Left lobe of liver (tissue), 2 donors: ENCODE measurements at regions not wholly inside any gene's neighbourhood (a gene's known extent, or its start where the extent isn't known, plus 50 kb on each side); places are given as distances from the start of the nearest gene placed in this dataset.
A peak's percentile ranks its signal among the peaks of the same experiment; 100 is the strongest.
"Not testable (repeated sequence)": the region's sequence is repeated elsewhere in the genome, so short reads cannot be mapped to it uniquely, and the experiment has no call there.

Experiments
- ATAC-seq: fragments of 200-7000 bp; cut with Tn5 transposase; one replicate; pipeline ENCODE4 v1.9.1; 2020; ENCODE audit warnings: mild to moderate bottlenecking, moderate library complexity
- DNase-seq: peaks from one replicate; pipeline ENCODE4 v3.0.0-alpha.2; 2020; ENCODE audit warnings: low spot score
- donor health status: DM: no; HTN: no; CAD: no; lungs with moderate emphysema.
- donor health status: DM: no; HTN: yes; CAD: no.

DNA sequence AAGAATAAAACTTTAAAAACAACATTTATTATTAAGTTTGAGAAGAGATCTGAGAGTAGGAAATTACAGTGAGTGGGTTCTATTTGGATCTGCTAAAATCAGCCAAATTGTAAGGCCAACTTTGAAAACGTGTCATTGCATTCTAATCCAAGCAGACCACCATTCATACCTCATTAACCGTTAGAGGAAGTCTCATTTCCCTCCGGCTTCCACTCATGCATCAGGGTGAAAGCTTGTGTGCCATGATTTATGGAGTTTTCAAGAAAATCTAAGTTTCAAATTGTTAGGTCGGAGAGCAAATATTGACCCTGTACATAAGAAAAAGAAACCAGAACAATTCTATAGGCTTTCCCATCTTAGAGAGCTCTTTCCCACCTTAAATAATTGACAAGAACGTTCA is 166.6 kb upstream of the NRG3 start:
- DNase-seq (no peak), ATAC-seq (no peak)

DNA sequence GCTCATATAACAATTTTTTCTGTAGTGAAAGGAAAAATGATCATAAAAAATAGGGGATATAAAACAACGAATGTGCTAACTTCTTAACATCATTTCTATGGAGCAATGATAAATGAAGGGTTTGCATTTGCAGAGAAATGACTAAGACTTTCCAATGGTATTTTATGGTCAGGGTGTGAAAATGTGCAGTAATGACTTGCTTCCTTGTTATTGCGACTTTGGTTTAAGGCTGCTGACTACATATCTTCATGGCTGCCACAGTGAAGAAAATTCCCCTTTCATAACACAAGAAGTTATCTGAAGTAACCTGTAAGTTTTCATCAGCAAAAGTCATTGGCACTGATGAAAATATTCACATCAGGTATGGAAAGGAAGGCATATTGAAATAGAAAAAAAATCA is 166.1 kb upstream of the NRG3 start:
- DNase-seq: no peak
- ATAC-seq: no peak

DNA sequence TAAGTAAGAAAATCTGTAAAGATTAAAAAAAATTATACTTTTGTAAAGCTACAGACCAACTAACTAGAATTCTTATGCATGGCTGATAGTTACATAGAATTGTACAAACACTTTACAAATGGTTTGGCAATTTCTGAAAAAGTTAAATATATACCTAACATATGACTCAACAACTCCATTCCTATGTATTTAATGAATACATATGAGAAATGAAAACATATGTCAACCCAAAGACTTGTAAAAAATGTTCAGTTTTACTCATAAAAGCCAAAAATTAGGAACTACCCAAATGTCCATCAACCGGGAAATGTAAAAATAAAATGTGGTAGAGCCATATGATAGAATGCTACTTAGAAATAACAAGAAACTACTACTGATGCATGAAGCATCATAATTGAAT is 152.6 kb upstream of the NRG3 start:
- DNase-seq (no peak), ATAC-seq (no peak)

DNA sequence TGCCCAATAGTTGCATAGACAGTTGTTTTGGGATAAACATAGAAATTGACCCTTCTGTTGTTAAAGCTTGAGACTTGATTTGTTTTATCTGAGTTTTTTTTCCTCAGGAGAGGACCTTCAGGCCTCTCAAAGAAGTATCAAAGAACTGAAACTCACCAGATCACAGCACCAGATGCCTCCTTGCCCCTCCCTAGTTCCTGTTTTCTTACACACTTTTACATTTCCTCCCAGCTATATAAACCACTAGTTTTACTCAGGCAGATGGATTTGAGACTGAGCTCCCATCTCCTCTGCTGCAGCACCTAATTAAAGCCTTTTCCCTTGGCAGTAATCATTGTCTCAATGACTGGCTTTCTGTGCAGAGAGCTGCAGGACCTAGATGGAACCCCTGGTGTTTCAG is 150.6 kb upstream of the NRG3 start:
- DNase-seq: no peak
- ATAC-seq: no peak

DNA sequence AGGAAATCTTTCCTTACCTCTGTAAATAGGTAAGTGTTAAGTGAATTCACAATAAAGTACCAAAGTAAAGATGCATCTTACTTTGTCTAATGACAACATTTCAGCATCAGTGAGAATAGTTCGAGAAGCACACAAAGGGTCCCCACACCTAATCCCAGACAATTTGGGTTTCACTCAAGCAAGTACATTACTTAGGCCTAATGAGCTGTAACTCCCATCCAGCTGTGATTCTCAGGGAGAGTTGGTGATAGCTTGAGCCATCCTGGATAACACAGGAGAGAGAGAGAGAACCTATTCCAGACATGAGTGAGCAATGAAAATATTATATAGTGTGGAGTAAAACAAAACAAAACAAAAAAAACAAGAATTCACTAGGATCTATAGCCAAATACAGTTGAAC is 149.1 kb upstream of the NRG3 start:
- ATAC-seq: no peak

DNA sequence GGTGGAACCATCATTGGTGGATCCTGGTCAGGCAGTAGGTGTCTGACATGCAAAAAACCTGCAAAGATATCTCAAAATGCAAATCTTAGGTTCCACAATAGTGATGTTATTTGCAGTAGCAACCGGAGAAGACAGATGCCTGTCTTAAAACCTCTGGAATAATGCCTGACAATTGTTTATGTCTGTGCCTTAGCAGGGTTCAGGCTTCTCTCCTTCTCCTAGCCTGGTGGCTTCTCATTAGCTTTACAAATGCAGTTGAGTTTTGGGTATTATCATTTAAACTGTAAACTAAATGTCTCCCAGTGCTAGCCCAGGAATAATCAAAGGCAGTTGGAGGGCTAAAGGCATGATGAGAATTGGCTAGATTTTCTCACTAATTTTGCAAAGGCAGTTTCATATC is 146.3 kb upstream of the NRG3 start:
- ATAC-seq (no peak), DNase-seq (no peak)

More for the DNA sequence above, 149.1 kb upstream of the NRG3 start:
- DNase-seq: no peak

DNA sequence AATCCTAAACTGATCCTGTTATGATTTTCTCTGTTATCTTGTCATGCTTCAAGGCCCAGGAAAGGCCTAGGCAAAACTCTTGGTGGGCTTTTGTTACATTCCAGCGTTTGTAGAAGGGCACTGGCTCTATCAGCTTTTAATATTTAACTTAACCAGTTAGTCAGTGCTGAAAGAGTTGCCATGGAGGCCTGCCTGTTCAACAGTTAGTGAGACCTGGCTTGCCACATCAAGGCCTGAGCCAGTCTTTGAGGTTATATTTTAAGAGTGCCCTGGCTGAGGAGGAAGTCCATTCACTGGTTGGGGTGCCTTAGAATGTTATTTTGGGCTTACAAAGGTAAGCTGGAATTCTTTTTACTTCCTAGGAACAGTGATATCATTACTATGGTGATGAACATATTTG is 144.1 kb upstream of the NRG3 start:
- ATAC-seq: no peak
- no peak for DNase-seq

DNA sequence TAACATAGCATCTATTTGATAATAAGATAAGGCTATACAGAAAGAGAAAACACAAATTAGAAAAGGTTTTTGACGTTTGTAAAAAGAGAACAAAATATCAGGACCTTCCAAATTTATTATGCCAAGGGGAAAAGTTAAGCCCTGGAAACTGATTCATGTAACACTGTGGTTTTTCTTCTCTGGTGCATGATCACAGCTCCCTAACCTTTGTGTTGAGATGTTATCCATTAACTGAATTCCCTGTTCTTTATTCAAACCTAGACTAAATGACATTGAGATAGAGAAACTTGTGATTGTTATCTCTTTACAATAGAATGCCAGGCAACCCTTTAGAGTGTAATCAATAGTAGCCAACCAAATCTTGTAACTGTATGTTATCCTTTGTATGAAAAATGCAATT is 141.5 kb upstream of the NRG3 start:
- no peak for ATAC-seq
- DNase-seq: no peak

DNA sequence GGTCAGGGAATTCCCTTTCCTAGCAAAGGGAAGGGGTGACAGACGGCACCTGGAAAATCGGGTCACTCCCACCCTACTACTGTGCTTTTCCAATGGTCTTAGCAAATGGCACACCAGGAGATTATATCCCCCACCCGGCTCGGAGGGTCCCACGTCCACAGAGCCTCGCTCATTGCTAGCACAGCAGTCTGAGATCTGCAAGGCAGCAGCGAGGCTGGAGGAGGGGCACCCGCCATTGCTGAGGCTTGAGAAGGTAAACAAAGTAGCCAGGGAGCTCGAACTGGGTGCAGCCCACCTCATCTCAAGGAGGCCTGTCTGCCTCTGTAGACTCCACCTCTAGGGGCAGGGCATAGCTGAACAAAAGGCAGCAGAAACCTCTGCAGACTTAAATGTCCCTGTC is 139.8 kb upstream of the NRG3 start:
- DNase-seq, ATAC-seq: not testable (repeated sequence)

DNA sequence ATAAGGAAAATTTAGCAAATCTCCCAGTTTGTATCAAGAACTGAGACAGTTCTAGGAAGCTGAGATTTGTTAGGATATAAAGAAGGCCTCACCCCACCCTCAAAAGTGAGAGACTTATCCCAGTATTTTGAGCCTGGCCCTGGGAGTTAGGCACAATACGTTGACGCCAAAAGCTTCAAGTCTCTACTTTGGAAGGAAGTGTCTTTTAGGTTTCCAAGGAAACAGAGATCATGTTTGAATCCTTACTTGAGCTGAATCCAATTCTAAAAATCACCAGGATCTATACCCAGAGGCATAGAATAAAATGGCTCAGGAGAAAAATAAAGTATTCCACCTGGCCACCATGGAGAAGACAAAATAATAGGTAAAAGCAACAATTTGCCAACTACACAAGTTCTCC is 115.9 kb upstream of the NRG3 start:
- no peak for ATAC-seq

DNA sequence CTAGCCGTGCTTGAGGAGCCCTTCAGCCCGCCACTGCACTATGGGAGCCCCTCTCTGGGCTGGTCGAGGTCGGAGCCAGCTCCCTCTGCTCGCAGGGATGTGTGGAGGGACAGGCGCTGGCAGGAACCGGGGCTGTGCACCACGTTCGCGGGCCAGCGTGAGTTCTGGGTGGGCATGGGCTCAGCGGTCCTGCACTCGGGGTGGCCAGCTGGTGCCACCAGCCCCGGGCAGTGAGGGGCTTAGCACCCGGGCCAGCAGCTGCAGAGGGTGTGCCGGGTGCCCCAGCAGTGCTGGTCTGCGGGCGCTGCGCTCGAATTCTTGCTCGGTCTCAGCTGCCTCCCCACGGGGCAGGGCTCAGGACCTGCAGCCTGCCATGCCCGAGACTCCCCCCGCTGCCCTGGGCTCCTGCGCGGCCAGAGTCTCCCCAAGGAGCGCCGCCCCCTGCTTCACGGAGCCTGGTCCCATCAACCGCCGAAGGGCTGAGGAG is 90.8 kb upstream of the NRG3 start:
- no peak for DNase-seq
- ATAC-seq: no peak

More for the DNA sequence above, 115.9 kb upstream of the NRG3 start:
- no peak for DNase-seq

DNA sequence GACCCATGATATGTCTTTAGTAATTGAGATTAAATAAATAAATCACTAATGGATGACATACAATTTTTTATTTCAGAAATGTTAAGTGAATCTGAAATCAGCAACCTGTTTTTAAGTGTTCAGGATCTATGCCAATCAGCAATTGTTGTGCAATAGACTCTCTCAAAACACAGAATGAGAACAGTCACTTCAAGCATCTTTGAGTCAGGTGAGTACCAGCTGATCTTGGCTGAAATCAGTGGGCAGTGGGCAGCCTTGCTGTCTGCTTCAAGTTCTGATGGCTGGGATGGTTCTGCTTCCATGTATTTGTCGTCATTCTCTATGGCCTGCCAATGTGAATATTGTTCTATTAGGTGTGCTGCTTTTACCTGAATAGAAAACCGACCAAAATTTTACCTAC is 82.3 kb upstream of the NRG3 start:
- ATAC-seq (no peak), DNase-seq (no peak)

DNA sequence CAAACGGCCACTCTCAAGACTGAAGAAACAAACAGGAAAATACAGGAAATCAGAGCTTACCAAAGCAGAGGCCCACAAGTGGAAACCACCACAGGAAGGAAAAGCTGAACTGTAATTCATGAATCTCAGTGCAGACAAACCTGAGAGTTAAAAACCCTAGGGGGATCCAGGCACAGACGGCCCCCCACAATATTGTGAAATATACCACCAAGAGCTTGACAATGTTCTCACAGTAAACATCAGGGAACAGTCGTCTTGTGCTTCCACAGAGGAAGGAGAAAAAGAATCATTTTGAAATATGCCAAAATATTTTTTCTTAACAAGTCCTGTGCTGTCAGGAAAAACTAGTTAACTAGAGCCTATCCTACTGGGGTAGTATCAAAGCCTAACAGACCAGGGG is 68.2 kb upstream of the NRG3 start:
- ATAC-seq: no peak
- DNase-seq: no peak

DNA sequence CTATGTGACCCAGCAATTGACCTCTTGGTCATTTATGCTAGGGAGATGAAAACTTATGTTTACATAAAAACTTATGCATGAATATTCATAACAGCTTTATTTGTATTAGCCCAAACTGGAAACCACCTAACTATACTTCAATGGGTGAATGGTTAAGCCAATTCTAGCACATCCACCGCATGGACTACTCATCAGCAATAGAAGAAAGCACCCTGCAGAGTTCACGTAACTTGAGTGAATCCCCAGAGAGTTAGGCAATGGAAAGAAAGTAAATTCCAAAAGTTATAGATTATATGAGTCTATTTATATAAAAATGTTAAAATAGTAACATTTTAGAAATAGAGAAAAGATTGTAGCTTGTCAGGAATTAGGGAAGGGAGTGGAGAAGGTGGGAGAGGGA is 60.2 kb upstream of the NRG3 start:
- DNase-seq (no peak), ATAC-seq (no peak)

DNA sequence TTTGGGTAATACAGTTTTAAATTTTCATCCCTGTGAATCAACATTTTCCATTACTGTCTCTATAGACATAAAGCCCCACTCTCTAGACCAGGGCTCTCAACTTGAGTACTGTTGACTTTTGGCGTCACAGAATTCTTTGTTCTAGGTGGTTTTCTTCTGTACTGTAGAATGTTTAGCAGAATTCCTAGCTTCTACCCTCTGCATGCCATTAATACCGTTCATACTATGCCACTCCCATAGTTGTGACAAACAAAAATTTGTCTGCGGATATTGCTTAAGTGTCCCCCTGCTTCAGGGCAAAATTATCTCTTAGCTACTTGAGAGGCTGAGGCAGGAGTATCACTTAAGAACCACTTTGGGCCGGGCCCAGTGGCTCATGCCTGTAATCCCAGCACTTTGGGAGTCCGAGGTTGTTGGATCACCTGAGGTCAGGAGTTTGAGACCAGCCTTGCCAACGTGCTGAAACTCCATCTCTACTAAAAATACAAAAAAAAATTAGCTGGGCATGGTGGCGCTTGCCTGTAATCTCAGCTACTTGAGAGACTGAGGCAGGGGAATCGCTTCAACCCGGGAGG is 57.3 kb upstream of the NRG3 start:
- no peak for DNase-seq

DNA sequence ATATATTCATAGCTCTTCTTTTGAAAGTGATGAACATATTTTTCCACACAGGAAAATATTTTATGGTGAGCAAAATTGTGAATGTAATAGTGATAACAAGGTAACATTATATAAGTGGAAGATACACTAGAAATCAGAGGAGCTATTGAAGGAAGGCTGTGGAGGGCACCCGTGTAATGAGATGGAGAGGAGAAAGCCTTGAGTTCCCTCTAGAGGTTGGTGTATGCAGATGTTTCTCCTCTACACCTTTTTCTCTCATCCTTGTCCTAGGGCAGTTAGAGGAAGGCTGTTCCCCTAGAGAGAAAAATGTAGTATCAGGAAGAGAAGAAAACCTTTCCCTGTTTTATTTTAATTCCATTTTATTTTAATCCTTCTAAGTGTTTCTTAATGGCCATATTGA is 54.6 kb upstream of the NRG3 start:
- DNase-seq (no peak), ATAC-seq (peak; percentile 60)

More for the DNA sequence above, 57.3 kb upstream of the NRG3 start:
- no peak for ATAC-seq
